ENCODE measurements at regions not wholly inside any gene's neighbourhood (a gene's known extent, or its start where the extent isn't known, plus 50 kb on each side); places are given as distances from the start of the nearest gene placed in this dataset.

- no peak for TF ChIP-seq CTCF (IDR thresholded peaks at IDR 0.05; ENCODE audit: low read length)
- TF ChIP-seq EZH2 (optimal IDR thresholded peaks at IDR 0.05; ENCODE audit: low read depth, low read length), result no peak
Measured at GRCh38 chr13:63274772-63275171, 1859.1 kb upstream of the PCDH20 start.

All from MM.1S (cell line).